ENCODE measurements at regions not wholly inside any gene's neighbourhood (a gene's known extent, or its start where the extent isn't known, plus 50 kb on each side); places are given as distances from the start of the nearest gene placed in this dataset.
"Not testable (repeated sequence)": the region's sequence is repeated elsewhere in the genome, so short reads cannot be mapped to it uniquely, and the experiment has no call there.

DNA sequence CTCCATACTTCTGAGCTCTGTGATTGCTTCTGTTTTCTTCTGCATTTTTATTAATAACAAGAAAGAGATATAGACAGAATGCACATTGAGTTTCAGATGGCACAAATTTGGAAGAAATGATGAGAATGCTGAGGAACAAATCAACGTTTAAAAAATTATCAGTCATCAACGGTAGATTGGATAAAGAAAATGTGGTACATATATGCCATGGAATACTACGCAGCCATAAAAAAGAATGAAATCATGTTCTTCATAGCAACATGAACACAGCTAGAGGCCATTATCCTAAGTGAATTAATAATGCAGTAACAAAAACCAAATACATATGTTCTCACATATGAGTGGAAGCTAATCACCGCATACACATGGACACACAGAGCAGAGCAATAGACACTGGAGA is 81.8 kb downstream of the DUSP6 start:
- Histone ChIP-seq H3K27ac (no peak overlapping the region), H3K27me3 (no peaks in the 10 kb centered on the region), H3K9me3 (no peaks in the 10 kb centered on the region), H3K36me3 (no peaks in the 10 kb centered on the region), H3K4me1 (no peaks in the 10 kb centered on the region), H3K4me3 (no peak overlapping the region)
- ATAC-seq (ENCODE audit: low FRiP score in 2 of 2) (no peak), DNase-seq (no peak)
- TF ChIP-seq EP300 (IDR thresholded peaks at IDR 0.05) (no peak), POLR2A (IDR thresholded peaks at IDR 0.05) (no peak), POLR2AphosphoS5 (IDR thresholded peaks at IDR 0.05) (no peak)
- TF ChIP-seq, protein P1, sequence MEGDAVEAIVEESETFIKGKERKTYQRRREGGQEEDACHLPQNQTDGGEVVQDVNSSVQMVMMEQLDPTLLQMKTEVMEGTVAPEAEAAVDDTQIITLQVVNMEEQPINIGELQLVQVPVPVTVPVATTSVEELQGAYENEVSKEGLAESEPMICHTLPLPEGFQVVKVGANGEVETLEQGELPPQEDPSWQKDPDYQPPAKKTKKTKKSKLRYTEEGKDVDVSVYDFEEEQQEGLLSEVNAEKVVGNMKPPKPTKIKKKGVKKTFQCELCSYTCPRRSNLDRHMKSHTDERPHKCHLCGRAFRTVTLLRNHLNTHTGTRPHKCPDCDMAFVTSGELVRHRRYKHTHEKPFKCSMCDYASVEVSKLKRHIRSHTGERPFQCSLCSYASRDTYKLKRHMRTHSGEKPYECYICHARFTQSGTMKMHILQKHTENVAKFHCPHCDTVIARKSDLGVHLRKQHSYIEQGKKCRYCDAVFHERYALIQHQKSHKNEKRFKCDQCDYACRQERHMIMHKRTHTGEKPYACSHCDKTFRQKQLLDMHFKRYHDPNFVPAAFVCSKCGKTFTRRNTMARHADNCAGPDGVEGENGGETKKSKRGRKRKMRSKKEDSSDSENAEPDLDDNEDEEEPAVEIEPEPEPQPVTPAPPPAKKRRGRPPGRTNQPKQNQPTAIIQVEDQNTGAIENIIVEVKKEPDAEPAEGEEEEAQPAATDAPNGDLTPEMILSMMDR (IDR thresholded peaks at IDR 0.05): no peak
- 97% methylated on average over 4 of the region's 4 CpGs for WGBS, 2 donors

DNA sequence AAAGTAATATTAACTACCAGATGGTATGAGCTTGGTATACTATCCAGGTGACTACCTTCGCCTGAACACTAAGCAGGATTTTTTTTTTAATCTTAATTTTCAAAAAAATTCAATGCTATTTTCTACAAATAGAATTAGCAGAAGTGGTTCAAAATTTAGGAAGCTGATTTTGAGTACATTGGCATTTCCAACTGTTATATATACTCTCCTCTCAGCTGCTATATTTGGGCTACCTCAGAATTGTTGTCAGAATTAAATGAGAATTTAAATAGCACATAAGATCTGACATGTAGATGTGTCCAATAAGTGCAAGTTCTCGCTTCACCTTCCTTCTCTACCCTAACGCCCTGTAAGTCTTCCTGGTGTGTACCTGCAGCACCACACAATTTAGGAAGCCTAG is 83.1 kb downstream of the DUSP6 start:
- Histone ChIP-seq H3K9me3 (no peaks in the 10 kb centered on the region), H3K36me3 (no peaks in the 10 kb centered on the region), H3K27me3 (no peaks in the 10 kb centered on the region), H3K27ac (no peak overlapping the region), H3K4me1 (no peaks in the 10 kb centered on the region), H3K4me3 (no peak overlapping the region)
- DNase-seq (no peak), ATAC-seq (ENCODE audit: low FRiP score in 2 of 2) (no peak)
- WGBS, 2 donors: 96 to 99% methylated on average over 3 of the region's 3 CpGs
- TF ChIP-seq POLR2A (IDR thresholded peaks at IDR 0.05): no peak
- TF ChIP-seq POLR2AphosphoS5 (IDR thresholded peaks at IDR 0.05): no peak
- no peak for TF ChIP-seq EP300 (IDR thresholded peaks at IDR 0.05)
- TF ChIP-seq, protein P1 (IDR thresholded peaks at IDR 0.05): no peak

DNA sequence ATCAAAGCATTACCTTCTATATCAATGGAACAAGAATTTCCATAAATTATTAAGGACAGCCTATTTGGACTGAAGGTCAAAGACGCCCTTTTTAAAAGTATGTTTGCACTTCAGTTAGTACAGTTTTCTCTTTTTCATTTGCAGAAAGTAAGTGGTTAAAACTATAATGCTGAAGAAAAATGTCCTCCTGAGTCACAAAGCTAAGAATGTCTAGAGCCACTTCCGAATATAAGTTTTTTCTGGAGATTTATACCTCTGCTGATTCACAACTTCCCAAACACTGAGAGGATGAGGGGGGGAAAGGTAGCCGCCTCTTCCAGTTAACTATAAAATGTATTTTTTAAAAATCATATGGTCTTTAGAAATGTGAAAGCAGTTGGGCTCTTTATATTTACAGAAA is 84.9 kb downstream of the DUSP6 start:
- WGBS, 2 donors: 65 to 73% methylated on average over 3 of the region's 3 CpGs
- DNase-seq (no peak), ATAC-seq (ENCODE audit: low FRiP score in 2 of 2) (no peak)
- H3K27ac ChIP-seq: no peak overlapping the region
- no peaks in the 10 kb centered on the region for H3K27me3 ChIP-seq
- H3K4me3 ChIP-seq: no peak overlapping the region
- no peaks in the 10 kb centered on the region for H3K36me3 ChIP-seq
- no peak for TF ChIP-seq EP300 (IDR thresholded peaks at IDR 0.05)
- TF ChIP-seq, protein P1 (IDR thresholded peaks at IDR 0.05): no peak
- TF ChIP-seq POLR2AphosphoS5 (IDR thresholded peaks at IDR 0.05): no peak
- no peak for TF ChIP-seq POLR2A (IDR thresholded peaks at IDR 0.05)
- H3K4me1 ChIP-seq: no peaks in the 10 kb centered on the region
- H3K9me3 ChIP-seq: no peaks in the 10 kb centered on the region

DNA sequence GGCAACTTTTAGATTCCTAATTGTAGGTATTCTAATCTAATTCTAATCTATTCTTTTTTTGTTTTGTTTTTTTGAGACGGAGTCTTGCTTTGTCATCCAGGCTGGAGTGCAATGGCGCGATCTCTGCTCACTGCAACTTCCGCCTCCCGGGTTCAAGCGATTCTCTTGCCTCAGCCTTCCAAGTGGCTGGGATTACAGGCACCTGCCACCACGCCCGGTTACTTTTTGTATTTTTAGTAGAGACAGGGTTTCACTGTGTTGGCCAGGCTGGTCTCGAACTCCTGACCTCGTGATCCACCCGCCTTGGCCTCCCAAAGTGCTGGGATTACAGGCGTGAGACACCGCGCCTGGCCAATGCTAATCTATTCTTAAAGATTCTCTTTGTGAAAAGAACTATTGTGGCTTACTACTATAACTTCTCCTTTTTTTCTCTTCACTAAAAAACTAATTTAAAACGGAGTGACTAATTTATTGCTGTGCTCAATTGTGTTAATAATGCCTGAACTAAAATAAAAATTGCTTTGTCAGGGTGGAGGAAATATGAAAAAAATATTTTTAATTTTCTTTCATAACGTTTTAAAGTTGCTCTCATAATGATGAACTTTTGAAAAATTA is 85.6 kb downstream of the DUSP6 start:
- H3K27me3 ChIP-seq; H3K36me3 ChIP-seq; H3K4me1 ChIP-seq; H3K4me3 ChIP-seq; ATAC-seq (ENCODE audit: low FRiP score in 2 of 2); DNase-seq; H3K27ac ChIP-seq; H3K9me3 ChIP-seq: not testable (repeated sequence)
- WGBS, 2 donors: 69 to 77% methylated on average over 16 of the region's 16 CpGs

DNA sequence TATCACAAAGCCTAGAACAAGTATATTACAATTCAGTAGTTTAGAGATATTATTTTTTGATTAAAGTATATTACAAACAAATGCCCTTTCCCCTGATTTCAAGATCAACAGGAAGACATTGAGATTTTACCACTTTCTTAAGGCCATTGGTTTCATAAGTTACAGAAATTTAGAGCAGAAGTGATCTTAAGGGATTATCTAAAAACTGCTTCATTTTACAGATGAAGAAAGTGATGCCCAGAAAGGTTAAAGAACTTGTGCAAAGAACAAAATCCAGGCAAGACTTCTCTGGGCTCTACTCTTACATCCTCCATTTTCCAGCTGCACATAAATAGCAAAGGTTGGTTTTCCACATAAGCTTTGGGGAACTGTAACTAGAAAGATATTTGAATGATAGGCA is 87.5 kb downstream of the DUSP6 start:
- no peak for DNase-seq
- no peak overlapping the region for H3K4me3 ChIP-seq

More for the DNA sequence above, 87.5 kb downstream of the DUSP6 start:
- H3K27me3 ChIP-seq: no peaks in the 10 kb centered on the region
- TF ChIP-seq, protein P1 (IDR thresholded peaks at IDR 0.05): no peak
- TF ChIP-seq POLR2A (IDR thresholded peaks at IDR 0.05) (no peak), POLR2AphosphoS5 (IDR thresholded peaks at IDR 0.05) (no peak), EP300 (IDR thresholded peaks at IDR 0.05) (no peak)
- no peaks in the 10 kb centered on the region for H3K9me3 ChIP-seq
- no peak for ATAC-seq (ENCODE audit: low FRiP score in 2 of 2)
- H3K36me3 ChIP-seq: no peaks in the 10 kb centered on the region
- no peak overlapping the region for H3K27ac ChIP-seq
- H3K4me1 ChIP-seq: peaks cover 0 to 5% (median 0%) of the 10 kb centered on the region in 4 donors
